Brain microvascular endothelial cell (primary cell): ENCODE measurements at regions not wholly inside any gene's neighbourhood (a gene's known extent, or its start where the extent isn't known, plus 50 kb on each side); places are given as distances from the start of the nearest gene placed in this dataset.

ENCODE experiments used
- DNase-seq: peaks from one replicate; pipeline ENCODE4 v3.0.0-alpha.2; 2020
- H3K27ac ChIP-seq: fragments of 250-450 bp; sonication (Bioruptor Pico); 2 replicates; pipeline ENCODE4 v1.5.1; 2020; ENCODE audit warnings: mild to moderate bottlenecking, moderate library complexity
- H3K27me3 ChIP-seq: fragments of 250-450 bp; sonication (Bioruptor Pico); replicated peaks from 2 replicates; pipeline ENCODE4 v1.5.1; 2020; ENCODE audit warnings: mild to moderate bottlenecking
- H3K36me3 ChIP-seq: fragments of 250-450 bp; sonication (Bioruptor Pico); replicated peaks from 2 replicates; pipeline ENCODE4 v1.5.1; 2020; ENCODE audit warnings: mild to moderate bottlenecking
- H3K4me3 ChIP-seq: 2 replicates; pipeline ENCODE4 v1.5.1; 2011; ENCODE audit warnings: low read depth, mild to moderate bottlenecking, control low read depth, low read length, moderate library complexity
- in situ Hi-C: cut with HindIII; loops from 2 replicates; pipeline ENCODE4 v1.10.0; 2017; ENCODE audit warnings: low sequenced_read_pairs, low pct_ligation_motif_present
- TF ChIP-seq, protein P1 (sequence below): IDR thresholded peaks from 2 replicates; pipeline ENCODE4 v1.5.1; 2011; ENCODE audit warnings: low read depth, mild to moderate bottlenecking, moderate library complexity, low read length, control low read depth, inconsistent platforms; ENCODE audit errors: missing control alignments

DNA sequence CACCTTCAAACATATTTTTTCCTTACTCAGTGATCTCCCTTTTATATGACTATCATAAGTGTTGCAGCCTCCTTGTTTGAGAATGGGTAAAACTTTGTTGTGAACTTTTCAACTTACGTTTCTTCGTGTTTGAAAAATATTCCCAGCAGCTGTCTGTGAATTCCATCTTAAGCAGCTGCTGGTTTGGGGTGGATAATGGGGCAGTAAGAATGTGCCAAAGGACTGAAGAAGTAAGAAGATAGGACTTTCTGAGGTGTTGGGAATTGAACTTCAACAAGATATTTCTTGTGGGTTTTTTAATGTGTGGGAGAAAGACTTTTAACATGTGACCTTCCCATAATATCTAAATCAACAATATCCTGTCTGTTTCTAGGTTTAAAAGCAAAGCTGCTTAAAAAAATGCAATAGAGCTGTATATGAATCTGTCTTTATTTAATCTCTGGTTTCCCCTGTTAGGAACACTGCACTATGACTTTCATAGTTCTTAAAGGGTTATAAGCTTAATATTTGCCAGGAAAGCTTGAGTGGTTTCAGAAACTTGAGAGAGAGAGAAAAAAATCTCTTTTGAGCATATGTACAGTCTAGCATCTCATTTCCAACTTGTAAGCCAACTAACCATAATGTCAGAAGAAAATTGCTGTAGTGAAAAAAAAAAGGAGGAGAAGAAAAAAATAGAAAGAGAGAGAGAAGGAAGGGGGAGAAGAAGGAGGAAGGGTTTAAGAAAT is 1659.2 kb upstream of the FLRT2 start:
- H3K4me3 ChIP-seq: no peak overlapping the region

DNA sequence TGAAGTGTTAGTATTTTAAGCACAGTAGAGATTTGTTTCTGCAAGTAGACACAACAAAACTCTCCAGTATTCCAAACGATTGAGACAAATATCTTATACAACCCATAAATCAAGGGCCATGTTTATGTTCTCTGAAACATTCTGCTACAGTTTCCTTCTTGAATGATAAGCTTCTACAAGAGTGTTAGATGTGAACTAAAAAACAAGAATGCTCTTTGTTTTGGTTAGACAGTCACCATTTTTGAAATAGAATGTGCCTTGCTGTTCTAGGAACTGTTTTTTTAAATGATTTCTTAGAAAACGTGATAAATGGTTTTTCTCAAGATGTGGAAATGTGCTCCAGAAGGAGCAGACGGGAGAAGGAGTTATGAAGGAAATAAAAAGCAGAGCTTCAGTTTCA is 1656.3 kb upstream of the FLRT2 start:
- no peaks in the 10 kb centered on the region for H3K27me3 ChIP-seq
- no peak for DNase-seq
- TF ChIP-seq, protein P1, sequence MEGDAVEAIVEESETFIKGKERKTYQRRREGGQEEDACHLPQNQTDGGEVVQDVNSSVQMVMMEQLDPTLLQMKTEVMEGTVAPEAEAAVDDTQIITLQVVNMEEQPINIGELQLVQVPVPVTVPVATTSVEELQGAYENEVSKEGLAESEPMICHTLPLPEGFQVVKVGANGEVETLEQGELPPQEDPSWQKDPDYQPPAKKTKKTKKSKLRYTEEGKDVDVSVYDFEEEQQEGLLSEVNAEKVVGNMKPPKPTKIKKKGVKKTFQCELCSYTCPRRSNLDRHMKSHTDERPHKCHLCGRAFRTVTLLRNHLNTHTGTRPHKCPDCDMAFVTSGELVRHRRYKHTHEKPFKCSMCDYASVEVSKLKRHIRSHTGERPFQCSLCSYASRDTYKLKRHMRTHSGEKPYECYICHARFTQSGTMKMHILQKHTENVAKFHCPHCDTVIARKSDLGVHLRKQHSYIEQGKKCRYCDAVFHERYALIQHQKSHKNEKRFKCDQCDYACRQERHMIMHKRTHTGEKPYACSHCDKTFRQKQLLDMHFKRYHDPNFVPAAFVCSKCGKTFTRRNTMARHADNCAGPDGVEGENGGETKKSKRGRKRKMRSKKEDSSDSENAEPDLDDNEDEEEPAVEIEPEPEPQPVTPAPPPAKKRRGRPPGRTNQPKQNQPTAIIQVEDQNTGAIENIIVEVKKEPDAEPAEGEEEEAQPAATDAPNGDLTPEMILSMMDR: no peak
- in situ Hi-C loops: no loop called here
- no peak overlapping the region for H3K27ac ChIP-seq
- no peak overlapping the region for H3K4me3 ChIP-seq
- H3K36me3 ChIP-seq: no peaks in the 10 kb centered on the region

More for the DNA sequence above, 1659.2 kb upstream of the FLRT2 start:
- TF ChIP-seq, protein P1: no peak
- in situ Hi-C loops: no loop called here
- DNase-seq: no peak
- H3K27ac ChIP-seq: no peak overlapping the region
- H3K36me3 ChIP-seq: no peaks in the 10 kb centered on the region
- no peaks in the 10 kb centered on the region for H3K27me3 ChIP-seq

DNA sequence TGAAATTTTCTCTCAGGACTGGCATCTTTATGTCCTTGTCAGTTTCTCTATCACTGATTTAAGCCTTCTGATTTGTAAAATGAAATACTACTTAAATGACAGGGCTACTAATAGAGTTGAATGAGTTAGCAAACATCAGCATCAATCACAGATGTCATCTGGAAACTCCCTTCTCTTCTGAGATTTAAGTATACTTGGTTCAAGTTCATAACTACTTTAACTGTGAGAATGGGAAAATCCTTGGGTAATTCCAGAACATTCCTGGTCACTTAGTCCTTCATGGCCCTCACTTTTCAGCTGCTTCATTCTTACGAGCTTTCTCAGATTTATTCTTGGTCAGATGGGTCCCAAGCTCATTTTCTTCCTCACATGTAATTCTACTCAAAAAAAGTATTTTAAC is 1655.3 kb upstream of the FLRT2 start:
- no peaks in the 10 kb centered on the region for H3K27me3 ChIP-seq
- no peak for DNase-seq
- no peak overlapping the region for H3K4me3 ChIP-seq
- in situ Hi-C loops: no loop called here
- TF ChIP-seq, protein P1: no peak
- no peaks in the 10 kb centered on the region for H3K36me3 ChIP-seq
- no peak overlapping the region for H3K27ac ChIP-seq

DNA sequence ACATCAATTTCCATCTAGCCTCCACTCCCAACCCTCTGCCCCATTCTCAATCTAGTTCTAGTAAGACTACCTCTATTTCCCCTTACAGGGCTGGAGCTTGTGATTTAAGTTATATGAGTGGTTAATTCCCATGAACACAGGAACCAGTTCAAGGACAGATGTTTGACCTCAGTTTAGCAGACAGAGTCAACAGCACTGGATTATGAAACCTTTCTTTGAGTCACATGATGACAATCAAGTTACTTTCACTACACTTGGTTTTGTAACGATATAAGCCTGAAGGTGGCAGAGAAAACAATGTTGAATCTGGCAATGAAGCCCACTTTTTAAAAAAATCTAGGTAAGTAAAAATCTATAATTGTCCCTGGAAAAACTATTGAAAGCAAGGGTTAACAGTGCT is 1646.2 kb upstream of the FLRT2 start:
- H3K36me3 ChIP-seq: no peaks in the 10 kb centered on the region
- DNase-seq: no peak
- no peak overlapping the region for H3K27ac ChIP-seq
- TF ChIP-seq, protein P1: no peak
- in situ Hi-C loops: no loop called here
- no peaks in the 10 kb centered on the region for H3K27me3 ChIP-seq
- H3K4me3 ChIP-seq: no peak overlapping the region

DNA sequence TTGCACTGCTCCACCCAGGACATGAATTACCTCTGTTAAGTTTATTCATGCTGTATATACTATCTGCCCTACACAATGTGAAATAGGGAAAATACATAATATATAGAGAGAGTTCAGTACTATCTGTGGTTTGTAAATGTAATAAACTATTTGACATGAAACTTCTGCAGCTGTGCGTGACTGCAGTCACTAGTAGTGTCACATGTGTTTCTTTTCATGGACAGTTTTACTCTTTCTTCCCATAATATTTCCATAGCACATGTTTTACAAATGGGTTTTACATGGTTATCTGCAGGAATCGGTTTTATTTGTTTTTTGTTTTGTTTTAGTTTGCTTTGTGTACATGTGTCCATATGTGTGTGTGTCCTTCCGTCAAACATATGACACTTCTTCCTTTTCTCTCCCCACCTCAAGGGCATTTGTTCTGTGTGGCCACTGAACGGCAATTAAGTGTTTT is 1644.1 kb upstream of the FLRT2 start:
- H3K27me3 ChIP-seq: no peaks in the 10 kb centered on the region
- in situ Hi-C loops: no loop called here
- TF ChIP-seq, protein P1: no peak
- no peak overlapping the region for H3K4me3 ChIP-seq
- DNase-seq: no peak
- no peak overlapping the region for H3K27ac ChIP-seq
- H3K36me3 ChIP-seq: no peaks in the 10 kb centered on the region

DNA sequence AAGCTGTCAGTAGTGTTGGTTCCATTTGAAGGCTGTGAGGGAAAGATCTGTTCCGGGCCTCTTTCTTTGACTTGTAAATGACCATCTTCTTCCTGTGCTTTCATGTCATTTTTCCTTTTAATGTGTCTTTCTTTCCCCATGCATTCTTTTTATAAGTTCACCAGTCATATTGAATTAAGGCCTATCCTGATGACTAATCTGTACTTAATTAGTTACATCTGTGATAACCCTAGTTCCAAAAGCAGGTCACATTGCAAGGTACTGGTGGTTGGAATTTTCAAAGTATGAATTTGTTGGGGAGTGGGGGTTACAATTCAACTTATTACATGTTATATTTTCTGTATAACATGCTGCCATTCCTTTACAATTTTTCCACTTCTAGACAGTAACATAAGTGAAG is 1642.1 kb upstream of the FLRT2 start:
- Histone ChIP-seq H3K36me3 (no peaks in the 10 kb centered on the region), H3K4me3 (no peak overlapping the region), H3K27me3 (no peaks in the 10 kb centered on the region), H3K27ac (no peak overlapping the region)
- no peak for DNase-seq
- TF ChIP-seq, protein P1: no peak
- in situ Hi-C loops: no loop called here
